ENCODE measurements at regions not wholly inside any gene's neighbourhood (a gene's known extent, or its start where the extent isn't known, plus 50 kb on each side); places are given as distances from the start of the nearest gene placed in this dataset.

- H3K4me1 ChIP-seq = peaks cover 0 to 14% (median 10%) of the 10 kb centered on the region in 4 donors
- no peaks in the 10 kb centered on the region for H3K9me3 ChIP-seq
- DNase-seq (ENCODE audit: extremely low spot score) = no peak
- WGBS = 95% methylated on average over 5 of the region's 5 CpGs
- no peak overlapping the region for H3K4me3 ChIP-seq
- TF ChIP-seq POLR2A (IDR thresholded peaks at IDR 0.05; ENCODE audit: low read depth) (no peak), EP300 (IDR thresholded peaks at IDR 0.05) (no peak), CTCF (IDR thresholded peaks at IDR 0.05) (no peak), POLR2AphosphoS5 (IDR thresholded peaks at IDR 0.05) (no peak)
- H3K27me3 ChIP-seq = no peaks in the 10 kb centered on the region
- no peaks in the 10 kb centered on the region for H3K36me3 ChIP-seq
- H3K27ac ChIP-seq (replicated peaks in 1 of 4) = no peak overlapping the region
- intact Hi-C loops (cut with DNase I) = no loop called here
Observed at GRCh38 chr10:43873717-43874116, 225.0 kb upstream of the ZNF32 start.

GRCh38 chr10:43872644-43873043, 224.0 kb upstream of the ZNF32 start:
- no peak overlapping the region for H3K4me3 ChIP-seq
- 82% methylated on average over 6 of the region's 6 CpGs for WGBS
- intact Hi-C loops (cut with DNase I) = no loop called here
- H3K4me1 ChIP-seq = peaks cover 0 to 16% (median 4%) of the 10 kb centered on the region in 4 donors
- no peak for TF ChIP-seq CTCF (IDR thresholded peaks at IDR 0.05)
- no peak for TF ChIP-seq POLR2AphosphoS5 (IDR thresholded peaks at IDR 0.05)
- TF ChIP-seq POLR2A (IDR thresholded peaks at IDR 0.05; ENCODE audit: low read depth) = no peak
- no peak for TF ChIP-seq EP300 (IDR thresholded peaks at IDR 0.05)
- H3K27me3 ChIP-seq = no peaks in the 10 kb centered on the region
- H3K36me3 ChIP-seq = no peaks in the 10 kb centered on the region
- no peaks in the 10 kb centered on the region for H3K9me3 ChIP-seq
- no peak overlapping the region for H3K27ac ChIP-seq (replicated peaks in 1 of 4)
- peak; percentile 64 for DNase-seq (ENCODE audit: extremely low spot score)

- Histone ChIP-seq H3K4me1 (peaks cover 0 to 14% (median 4%) of the 10 kb centered on the region in 4 donors), H3K4me3 (no peak overlapping the region), H3K27ac (replicated peaks in 1 of 4) (peak overlapping the region in 2 of 4 donors; percentile 5 to 31), H3K9me3 (no peaks in the 10 kb centered on the region), H3K27me3 (no peaks in the 10 kb centered on the region), H3K36me3 (no peaks in the 10 kb centered on the region)
- DNase-seq (ENCODE audit: extremely low spot score) = peak; percentile 75
- no peak for TF ChIP-seq CTCF (IDR thresholded peaks at IDR 0.05)
- TF ChIP-seq EP300 (IDR thresholded peaks at IDR 0.05) = no peak
- no peak for TF ChIP-seq POLR2AphosphoS5 (IDR thresholded peaks at IDR 0.05)
- no peak for TF ChIP-seq POLR2A (IDR thresholded peaks at IDR 0.05; ENCODE audit: low read depth)
- intact Hi-C loops (cut with DNase I) = no loop called here
- WGBS = 84% methylated on average over 5 of the region's 5 CpGs
Observed at GRCh38 chr10:43871545-43871944, 222.9 kb upstream of the ZNF32 start.

GRCh38 chr10:43870968-43871439, 222.3 kb upstream of the ZNF32 start:
- WGBS = 84% methylated on average over 11 of the region's 12 CpGs
- Histone ChIP-seq H3K27me3 (no peaks in the 10 kb centered on the region), H3K36me3 (no peaks in the 10 kb centered on the region), H3K4me3 (no peak overlapping the region), H3K4me1 (peaks cover 0 to 14% (median 4%) of the 10 kb centered on the region in 4 donors), H3K27ac (replicated peaks in 1 of 4) (peak overlapping the region in 2 of 4 donors; percentile 5 to 31), H3K9me3 (no peaks in the 10 kb centered on the region)
- DNase-seq (ENCODE audit: extremely low spot score) = peak; percentile 86
- intact Hi-C loops (cut with DNase I) = no loop called here
- TF ChIP-seq CTCF (IDR thresholded peaks at IDR 0.05) (no peak), POLR2AphosphoS5 (IDR thresholded peaks at IDR 0.05) (peak in 1 of 2 donors; percentile 42)

GRCh38 chr10:43869669-43870322, 221.1 kb upstream of the ZNF32 start:
- TF ChIP-seq CTCF (IDR thresholded peaks at IDR 0.05) = no peak
- TF ChIP-seq EP300 (IDR thresholded peaks at IDR 0.05) = no peak
- TF ChIP-seq POLR2A (IDR thresholded peaks at IDR 0.05; ENCODE audit: low read depth) = no peak
- no peak for TF ChIP-seq POLR2AphosphoS5 (IDR thresholded peaks at IDR 0.05)
- DNase-seq (ENCODE audit: extremely low spot score) = no peak
- Histone ChIP-seq H3K4me1 (peaks cover 0 to 25% (median 5%) of the 10 kb centered on the region in 4 donors), H3K9me3 (no peaks in the 10 kb centered on the region), H3K27me3 (no peaks in the 10 kb centered on the region), H3K4me3 (no peak overlapping the region), H3K36me3 (no peaks in the 10 kb centered on the region), H3K27ac (replicated peaks in 1 of 4) (peak overlapping the region in 3 of 4 donors; percentile 2 to 35 (median 23))
- 100% methylated on average over 7 of the region's 8 CpGs for WGBS
- intact Hi-C loops (cut with DNase I) = no loop called here
